Spleen (tissue), 11 donors: ENCODE measurements at regions not wholly inside any gene's neighbourhood (a gene's known extent, or its start where the extent isn't known, plus 50 kb on each side); places are given as distances from the start of the nearest gene placed in this dataset.
"Not testable (repeated sequence)": the region's sequence is repeated elsewhere in the genome, so short reads cannot be mapped to it uniquely, and the experiment has no call there.

Experiments used
- DNase-seq: peaks from one replicate; pipeline ENCODE4 v3.0.0-alpha.2; 2020
- H3K27ac ChIP-seq, 8 donors: fragments of 200-600 bp; sonication (generic) in 7 of 8; 1 replicate in 4 of 8; 2 replicates in 4 of 8; pipeline versions ENCODE4 v1.5.0 to v1.8.0; 2016 to 2021; ENCODE audit warnings: inconsistent platforms in 4 of 8, mild to moderate bottlenecking in 4 of 8, moderate library complexity in 1 of 8
- H3K27me3 ChIP-seq, 7 donors: fragments of 200-600 bp; sonication (generic) in 6 of 7; replicated peaks in 1 of 7; 1 replicate in 4 of 7; 2 replicates in 3 of 7; pipeline versions ENCODE4 v1.5.0 to v1.8.0; 2016 to 2021; ENCODE audit warnings: inconsistent platforms in 3 of 7, mild to moderate bottlenecking in 1 of 7
- H3K36me3 ChIP-seq, 6 donors: fragments of 200-600 bp; sonication (generic) in 5 of 6; 1 replicate in 4 of 6; 2 replicates in 2 of 6; pipeline versions ENCODE4 v1.5.0 to v1.8.0; 2016 to 2021; ENCODE audit warnings: inconsistent platforms in 2 of 6
- H3K4me1 ChIP-seq, 6 donors: fragments of 200-600 bp; sonication (generic) in 5 of 6; 1 replicate in 3 of 6; 2 replicates in 3 of 6; pipeline versions ENCODE4 v1.5.0 to v1.8.0; 2016 to 2021; ENCODE audit warnings: inconsistent platforms in 3 of 6
- H3K4me3 ChIP-seq, 8 donors: fragments of 200-600 bp; sonication (generic) in 7 of 8; 1 replicate in 4 of 8; 2 replicates in 4 of 8; pipeline versions ENCODE4 v1.5.0 to v1.8.0; 2016 to 2021; ENCODE audit warnings: inconsistent platforms in 4 of 8, mild to moderate bottlenecking in 4 of 8, moderate library complexity in 2 of 8
- H3K9me3 ChIP-seq, 8 donors: fragments of 200-600 bp; sonication (generic) in 7 of 8; 1 replicate in 4 of 8; 2 replicates in 4 of 8; pipeline versions ENCODE4 v1.5.0 to v1.8.0; 2016 to 2021; ENCODE audit warnings: inconsistent platforms in 4 of 8
- POLR2A ChIP-seq, 3 donors: fragments of 450-650 bp; IDR thresholded peaks; one replicate each; pipeline ENCODE4 v1.5.1; 2017; ENCODE audit warnings: antibody characterized with exemption in 3 of 3, mild to moderate bottlenecking in 1 of 3
- POLR2AphosphoS5 ChIP-seq, 3 donors: sonication (generic); formaldehyde crosslinking; IDR thresholded peaks; one replicate each; pipeline ENCODE4 v1.5.1; 2017; ENCODE audit warnings: antibody characterized with exemption in 3 of 3
- WGBS, 5 donors: extraction: QIAGEN DNeasy Blood & Tissue Kit in 3 of 5; methylation state at CpG; one replicate each; pipeline versions ENCODE4 v1.1.5 to v1.1.7; 2013 to 2018; 5-methylcytosine and 5-hydroxymethylcytosine counted together
- intact Hi-C: fragments of 100-400 bp; cut with DNase I; formaldehyde crosslinking; loops from one replicate; pipeline ENCODE4 v1.15.0; 2023; ENCODE audit warnings: low total_unique reads
- TF ChIP-seq, protein P1 (sequence below), 11 experiments: fragments of 200-600 bp in 7 of 11; fragments of 450-650 bp in 4 of 11; sonication (generic) in 4 of 11; IDR thresholded peaks in 8 of 11; conservative IDR thresholded peaks in 3 of 11; 1 replicate in 7 of 11; 2 replicates in 4 of 11; pipeline versions ENCODE4 v1.4.0 to v1.8.0; 2016 to 2021; ENCODE audit warnings: antibody characterized with exemption in 11 of 11, inconsistent platforms in 4 of 11, mild to moderate bottlenecking in 1 of 11
- donor health status: healthy with polysubstance abuse.
- donor health status: DM: no; HTN: no; CAD: no; lungs with moderate emphysema.
- donor health status: DM: no; HTN: no; CAD: no.
- donor health status: Bipolar disorder and iron deficiency.
- donor health status: healthy.
- donor health status: DM: no; HTN: no; CAD: no.
- donor health status: DM: yes; HTN: yes; CAD: no.

DNA sequence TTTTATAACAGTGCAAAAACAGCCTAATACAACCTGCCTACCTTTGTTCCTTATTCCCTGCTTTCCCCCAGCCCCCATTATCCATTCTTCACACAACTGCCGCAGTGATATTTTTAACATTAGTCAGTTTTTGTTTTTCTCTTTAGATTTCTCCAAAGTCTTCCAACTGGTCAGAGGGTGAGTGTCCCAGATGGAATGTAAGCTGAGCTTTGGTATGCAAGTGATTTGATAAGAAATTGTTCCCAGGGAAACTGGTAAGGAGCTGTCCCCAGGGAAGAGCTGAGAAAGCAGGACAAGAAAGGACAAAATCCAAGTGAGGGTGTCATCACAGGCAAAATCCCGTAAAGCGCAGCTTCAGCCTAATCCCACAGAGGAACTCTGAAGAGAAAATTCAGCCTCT lies 475.5 kb upstream of the ADGRL3 start:
- WGBS, 5 donors: 80 to 93% (median 92%) methylated on average over 3 of the region's 3 CpGs
- DNase-seq: no peak
- no peaks in the 10 kb centered on the region for H3K36me3 ChIP-seq
- H3K9me3 ChIP-seq: peaks cover 0 to 25% (median 13%) of the 10 kb centered on the region in 8 donors
- H3K4me3 ChIP-seq: no peak overlapping the region
- no peaks in the 10 kb centered on the region for H3K4me1 ChIP-seq
- intact Hi-C loops: no loop called here
- H3K27ac ChIP-seq: no peak overlapping the region
- no peak for TF ChIP-seq POLR2AphosphoS5 (IDR thresholded peaks at IDR 0.05)
- TF ChIP-seq, protein P1, sequence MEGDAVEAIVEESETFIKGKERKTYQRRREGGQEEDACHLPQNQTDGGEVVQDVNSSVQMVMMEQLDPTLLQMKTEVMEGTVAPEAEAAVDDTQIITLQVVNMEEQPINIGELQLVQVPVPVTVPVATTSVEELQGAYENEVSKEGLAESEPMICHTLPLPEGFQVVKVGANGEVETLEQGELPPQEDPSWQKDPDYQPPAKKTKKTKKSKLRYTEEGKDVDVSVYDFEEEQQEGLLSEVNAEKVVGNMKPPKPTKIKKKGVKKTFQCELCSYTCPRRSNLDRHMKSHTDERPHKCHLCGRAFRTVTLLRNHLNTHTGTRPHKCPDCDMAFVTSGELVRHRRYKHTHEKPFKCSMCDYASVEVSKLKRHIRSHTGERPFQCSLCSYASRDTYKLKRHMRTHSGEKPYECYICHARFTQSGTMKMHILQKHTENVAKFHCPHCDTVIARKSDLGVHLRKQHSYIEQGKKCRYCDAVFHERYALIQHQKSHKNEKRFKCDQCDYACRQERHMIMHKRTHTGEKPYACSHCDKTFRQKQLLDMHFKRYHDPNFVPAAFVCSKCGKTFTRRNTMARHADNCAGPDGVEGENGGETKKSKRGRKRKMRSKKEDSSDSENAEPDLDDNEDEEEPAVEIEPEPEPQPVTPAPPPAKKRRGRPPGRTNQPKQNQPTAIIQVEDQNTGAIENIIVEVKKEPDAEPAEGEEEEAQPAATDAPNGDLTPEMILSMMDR (IDR thresholded peaks at IDR 0.05 in 8 of 11, conservative IDR thresholded peaks at IDR 0.05 in 3 of 11): no peak
- TF ChIP-seq POLR2A (IDR thresholded peaks at IDR 0.05): no peak
- no peaks in the 10 kb centered on the region for H3K27me3 ChIP-seq

DNA sequence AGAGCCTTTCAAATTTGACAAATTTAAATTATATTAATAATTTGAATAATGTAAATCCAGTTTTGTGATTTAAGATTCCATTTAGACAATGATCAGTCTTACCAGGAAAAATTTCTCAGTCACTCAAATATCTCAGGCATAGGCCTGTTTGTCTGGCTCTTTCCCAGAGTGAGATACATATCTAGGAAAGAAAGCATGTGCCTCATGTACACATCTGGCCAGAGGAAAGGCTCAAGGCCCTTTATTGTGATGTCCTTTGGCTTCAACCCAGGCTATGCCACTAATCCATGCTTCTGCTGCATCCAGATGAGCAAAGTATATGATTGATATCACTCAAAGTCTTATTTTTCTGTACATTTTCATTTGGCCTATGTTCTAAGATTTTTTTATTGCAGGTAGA lies 473.3 kb upstream of the ADGRL3 start:
- Histone ChIP-seq H3K9me3 (peaks cover 0 to 29% (median 13%) of the 10 kb centered on the region in 8 donors), H3K4me1 (no peaks in the 10 kb centered on the region), H3K27ac (no peak overlapping the region), H3K27me3 (no peaks in the 10 kb centered on the region), H3K4me3 (no peak overlapping the region), H3K36me3 (no peaks in the 10 kb centered on the region)
- intact Hi-C loops: no loop called here
- no peak for DNase-seq
- TF ChIP-seq POLR2AphosphoS5 (IDR thresholded peaks at IDR 0.05): no peak
- TF ChIP-seq POLR2A (IDR thresholded peaks at IDR 0.05): no peak

DNA sequence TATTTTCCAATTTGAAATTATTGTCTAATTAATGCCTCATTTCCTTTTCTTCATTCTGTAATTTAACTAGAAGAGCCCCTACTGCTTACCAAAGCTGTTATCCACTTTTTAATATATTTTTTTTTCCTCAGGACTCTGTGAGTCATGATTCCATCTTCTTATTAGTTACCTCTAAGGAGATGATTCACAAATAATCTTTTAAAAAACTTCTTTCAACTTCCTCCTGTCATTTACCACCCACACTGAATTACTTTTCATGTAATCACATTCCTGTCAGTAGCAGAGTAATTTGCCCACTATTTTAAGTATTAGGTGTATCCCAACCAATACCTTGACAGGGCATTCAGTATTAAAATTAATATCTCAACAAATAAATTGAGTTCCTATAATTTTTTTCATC lies 470.9 kb upstream of the ADGRL3 start:
- peaks cover 0 to 23% (median 8%) of the 10 kb centered on the region in 8 donors for H3K9me3 ChIP-seq
- intact Hi-C loops: no loop called here
- no peaks in the 10 kb centered on the region for H3K4me1 ChIP-seq
- no peaks in the 10 kb centered on the region for H3K36me3 ChIP-seq
- no peaks in the 10 kb centered on the region for H3K27me3 ChIP-seq
- H3K27ac ChIP-seq: no peak overlapping the region
- no peak for DNase-seq
- TF ChIP-seq POLR2AphosphoS5 (IDR thresholded peaks at IDR 0.05) (no peak), POLR2A (IDR thresholded peaks at IDR 0.05) (no peak)
- TF ChIP-seq, protein P1 (IDR thresholded peaks at IDR 0.05 in 8 of 11, conservative IDR thresholded peaks at IDR 0.05 in 3 of 11): no peak
- no peak overlapping the region for H3K4me3 ChIP-seq

DNA sequence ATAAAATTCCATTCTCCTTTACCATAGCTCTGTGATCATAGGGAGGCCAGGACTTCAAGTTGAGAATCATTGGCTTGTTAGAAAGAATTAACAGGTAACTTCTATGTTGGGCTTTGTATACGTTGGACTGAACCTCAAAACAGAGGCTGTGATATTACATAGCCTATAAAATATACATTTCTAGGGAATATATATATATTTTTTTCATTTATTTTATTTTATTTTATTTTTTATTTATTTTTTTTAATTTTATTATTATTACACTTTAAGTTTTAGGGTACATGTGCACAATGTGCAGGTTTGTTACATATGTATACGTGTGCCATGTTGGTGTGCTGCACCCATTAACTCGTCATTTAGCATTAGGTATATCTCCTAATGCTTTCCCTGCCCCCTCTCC lies 470.4 kb upstream of the ADGRL3 start:
- intact Hi-C loops, H3K4me1 ChIP-seq, H3K4me3 ChIP-seq, H3K27ac ChIP-seq, H3K36me3 ChIP-seq, H3K27me3 ChIP-seq, DNase-seq: not testable (repeated sequence)
- peaks cover 0 to 23% (median 8%) of the 10 kb centered on the region in 8 donors for H3K9me3 ChIP-seq
- WGBS, 5 donors: 63 to 78% (median 66%) methylated on average over 3 of the region's 3 CpGs

DNA sequence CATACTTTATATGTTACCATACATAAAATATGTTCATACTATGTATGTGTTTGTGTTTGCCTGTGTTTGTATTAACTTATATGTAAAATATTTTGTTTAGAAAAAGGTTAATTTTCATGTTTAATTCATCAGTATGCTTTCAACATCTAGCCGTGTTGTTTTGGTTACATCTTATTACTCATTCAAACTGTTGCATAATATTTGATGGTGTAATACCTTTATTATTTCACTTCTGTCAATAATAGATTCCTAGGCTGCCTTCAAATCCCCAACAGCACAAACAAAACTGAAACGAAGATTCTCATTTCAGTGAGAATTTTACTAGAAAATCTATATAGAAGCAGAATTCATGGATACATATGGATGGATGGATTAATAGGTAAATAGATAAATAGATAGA lies 462.3 kb upstream of the ADGRL3 start:
- DNase-seq: no peak
- WGBS, 5 donors: 35 to 46% (median 38%) methylated on average over 2 of the region's 2 CpGs
- TF ChIP-seq POLR2AphosphoS5 (IDR thresholded peaks at IDR 0.05) (no peak), POLR2A (IDR thresholded peaks at IDR 0.05) (no peak)
- TF ChIP-seq, protein P1 (IDR thresholded peaks at IDR 0.05 in 8 of 11, conservative IDR thresholded peaks at IDR 0.05 in 3 of 11): no peak
- no peak overlapping the region for H3K27ac ChIP-seq
- H3K4me3 ChIP-seq: no peak overlapping the region
- peaks cover 0 to 14% (median 4%) of the 10 kb centered on the region in 8 donors for H3K9me3 ChIP-seq
- H3K36me3 ChIP-seq: no peaks in the 10 kb centered on the region
- intact Hi-C loops: no loop called here
- no peaks in the 10 kb centered on the region for H3K27me3 ChIP-seq
- no peaks in the 10 kb centered on the region for H3K4me1 ChIP-seq
